GM12873 (cell line): ENCODE measurements at regions not wholly inside any gene's neighbourhood (a gene's known extent, or its start where the extent isn't known, plus 50 kb on each side); places are given as distances from the start of the nearest gene placed in this dataset.

Experiments
- CTCF ChIP-seq: IDR thresholded peaks from 2 replicates; pipeline ENCODE4 v1.5.1; 2012; ENCODE audit warnings: low read depth, mild to moderate bottlenecking, moderate library complexity, low read length, control low read depth; ENCODE audit not compliant: insufficient read depth; ENCODE audit errors: missing control alignments

GRCh38 chr10:62461120-62461519 is 87.0 kb downstream of the ZNF365 start:
- TF ChIP-seq CTCF: no peak

DNA sequence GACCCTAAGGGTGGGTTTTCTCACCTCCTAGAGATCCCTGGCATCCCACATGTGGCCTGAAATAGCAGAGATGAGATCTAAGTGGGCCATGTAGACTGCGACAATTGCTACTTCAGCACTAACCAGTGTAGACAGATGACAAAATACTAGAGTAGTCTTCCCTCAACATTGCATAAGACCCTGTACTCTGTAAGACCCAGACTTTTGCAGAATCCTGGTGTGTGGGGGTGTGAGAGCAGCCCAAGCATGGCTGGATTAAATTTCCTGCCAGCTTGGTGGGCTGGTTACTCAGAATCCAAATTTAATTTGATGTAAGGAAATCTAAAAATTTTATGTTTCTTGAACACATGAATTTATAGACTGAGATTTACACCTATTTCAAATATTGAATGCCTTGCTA is 88.3 kb downstream of the ZNF365 start:
- TF ChIP-seq CTCF: no peak

GRCh38 chr10:62463364-62463763 is 89.2 kb downstream of the ZNF365 start:
- TF ChIP-seq CTCF: no peak

- TF ChIP-seq CTCF: no peak
Measured at GRCh38 chr10:62464308-62464707, 90.1 kb downstream of the ZNF365 start.

DNA sequence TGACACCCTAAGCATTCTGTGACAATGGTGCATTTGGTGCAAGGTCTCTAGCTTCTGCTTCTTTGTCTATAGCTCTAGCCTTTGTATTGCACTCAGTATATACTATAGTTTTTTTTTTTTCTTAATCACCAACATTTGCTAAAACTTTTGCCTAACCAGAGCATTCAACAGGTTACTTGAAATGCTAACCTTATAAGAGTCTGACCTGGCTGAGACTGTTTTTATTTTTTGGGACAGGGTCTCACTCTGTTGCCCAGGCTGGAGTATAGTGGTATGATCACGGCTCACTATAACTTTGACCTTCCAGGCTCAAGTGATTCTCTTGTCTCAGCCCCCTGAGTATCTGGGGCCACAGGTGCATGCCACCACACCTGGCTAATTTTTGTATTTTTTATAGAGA is 92.4 kb downstream of the ZNF365 start:
- no peak for TF ChIP-seq CTCF

GRCh38 chr10:62467527-62467926 is 93.4 kb downstream of the ZNF365 start:
- no peak for TF ChIP-seq CTCF

- no peak for TF ChIP-seq CTCF
Measured at GRCh38 chr10:62471711-62472110, 97.5 kb downstream of the ZNF365 start.

GRCh38 chr10:62473241-62473640 is 99.1 kb downstream of the ZNF365 start:
- no peak for TF ChIP-seq CTCF
